NB4 (cell line): ENCODE measurements at regions not wholly inside any gene's neighbourhood (a gene's known extent, or its start where the extent isn't known, plus 50 kb on each side); places are given as distances from the start of the nearest gene placed in this dataset.

Source experiments
- POLR2A ChIP-seq: IDR thresholded peaks from 2 replicates; pipeline ENCODE4 v1.6.1; 2011; ENCODE audit warnings: mild to moderate bottlenecking; ENCODE audit not compliant: insufficient read length; ENCODE audit errors: extremely low read depth
- TF ChIP-seq, protein P1 (sequence below): IDR thresholded peaks from one replicate; pipeline ENCODE4 v1.5.1; 2012; ENCODE audit warnings: low read depth, low read length
- TF ChIP-seq, protein P2 (sequence below): IDR thresholded peaks from 2 replicates; pipeline ENCODE4 v1.6.1; 2011; ENCODE audit warnings: low read depth, low read length

DNA sequence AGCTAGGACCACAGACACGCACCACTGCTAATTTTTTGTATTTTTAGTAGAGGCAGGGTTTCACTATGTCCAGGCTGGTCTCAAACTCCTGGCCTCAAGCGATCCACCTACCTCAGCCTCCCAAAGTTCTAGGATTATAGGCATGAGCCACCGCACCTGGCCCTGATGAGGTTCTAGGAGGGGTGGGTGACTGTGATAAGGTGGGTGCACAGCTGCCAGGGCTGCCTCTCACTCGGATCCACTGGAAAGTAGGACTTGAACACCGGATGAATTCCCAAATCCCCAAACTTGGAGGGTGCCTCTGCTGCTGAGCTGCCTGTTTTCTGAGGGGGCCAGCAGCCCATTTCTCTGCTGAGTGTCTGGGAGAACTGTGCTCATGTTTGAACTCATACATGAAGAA is 68.2 kb upstream of the PARP1 start:
- TF ChIP-seq, protein P1, sequence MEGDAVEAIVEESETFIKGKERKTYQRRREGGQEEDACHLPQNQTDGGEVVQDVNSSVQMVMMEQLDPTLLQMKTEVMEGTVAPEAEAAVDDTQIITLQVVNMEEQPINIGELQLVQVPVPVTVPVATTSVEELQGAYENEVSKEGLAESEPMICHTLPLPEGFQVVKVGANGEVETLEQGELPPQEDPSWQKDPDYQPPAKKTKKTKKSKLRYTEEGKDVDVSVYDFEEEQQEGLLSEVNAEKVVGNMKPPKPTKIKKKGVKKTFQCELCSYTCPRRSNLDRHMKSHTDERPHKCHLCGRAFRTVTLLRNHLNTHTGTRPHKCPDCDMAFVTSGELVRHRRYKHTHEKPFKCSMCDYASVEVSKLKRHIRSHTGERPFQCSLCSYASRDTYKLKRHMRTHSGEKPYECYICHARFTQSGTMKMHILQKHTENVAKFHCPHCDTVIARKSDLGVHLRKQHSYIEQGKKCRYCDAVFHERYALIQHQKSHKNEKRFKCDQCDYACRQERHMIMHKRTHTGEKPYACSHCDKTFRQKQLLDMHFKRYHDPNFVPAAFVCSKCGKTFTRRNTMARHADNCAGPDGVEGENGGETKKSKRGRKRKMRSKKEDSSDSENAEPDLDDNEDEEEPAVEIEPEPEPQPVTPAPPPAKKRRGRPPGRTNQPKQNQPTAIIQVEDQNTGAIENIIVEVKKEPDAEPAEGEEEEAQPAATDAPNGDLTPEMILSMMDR: no peak
- TF ChIP-seq POLR2A: no peak
- TF ChIP-seq, protein P2, sequence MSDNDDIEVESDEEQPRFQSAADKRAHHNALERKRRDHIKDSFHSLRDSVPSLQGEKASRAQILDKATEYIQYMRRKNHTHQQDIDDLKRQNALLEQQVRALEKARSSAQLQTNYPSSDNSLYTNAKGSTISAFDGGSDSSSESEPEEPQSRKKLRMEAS: no peak
